A549 (cell line): ENCODE measurements at regions not wholly inside any gene's neighbourhood (a gene's known extent, or its start where the extent isn't known, plus 50 kb on each side); places are given as distances from the start of the nearest gene placed in this dataset.

Experiments used
- ATAC-seq, 2 experiments: fragments of 200-7000 bp in 1 of 2; fragments of >200 bp in 1 of 2; cut with Nextera tagmentation in 1 of 2; cut with Tn5 transposase in 1 of 2; 3 replicates each; pipeline versions ENCODE4 v1.8.0 to v1.9.1; 2018 to 2020; ENCODE audit warnings: mild to moderate bottlenecking in 1 of 2, moderate library complexity in 1 of 2
- CTCF ChIA-PET: fragments of 300-600 bp; sonication (Branson Sonifier 250); formaldehyde crosslinking; extraction: SDS; loops from one replicate; lab custom pipeline; 2021; ENCODE audit warnings: antibody characterized with exemption, inconsistent platforms; lab: Yijun Ruan, JAX
- POLR2A ChIA-PET: fragments of 350-600 bp; formaldehyde crosslinking; extraction: SDS; loops from one replicate; lab custom pipeline; 2021; ENCODE audit warnings: antibody characterized with exemption, inconsistent platforms; lab: Yijun Ruan, JAX
- DNase-seq, 2 experiments: peaks; one replicate each; pipeline versions ENCODE4 v3.0.0 to v3.0.0-alpha.2; 2011 to 2016; ENCODE audit warnings: low read depth in 1 of 2, low spot score in 1 of 2
- FAIRE-seq: peaks from 2 replicates; lab custom pipeline; 2011; peaks lifted over from hg19 to GRCh38; lab: Jason Lieb, UNC
- H3K27ac ChIP-seq, 2 experiments: fragments of >200 bp; sonication (Bioruptor Twin); formaldehyde crosslinking; 3 replicates each; pipeline ENCODE4 v1.5.1; 2016 to 2017
- H3K4me1 ChIP-seq: fragments of >200 bp; sonication (Bioruptor Twin); formaldehyde crosslinking; 3 replicates; pipeline ENCODE4 v1.6.1; 2016
- H3K4me2 ChIP-seq: fragments of >200 bp; sonication (Bioruptor Twin); formaldehyde crosslinking; 3 replicates; pipeline ENCODE4 v1.6.1; 2016
- H3K4me3 ChIP-seq: fragments of >200 bp; sonication (Bioruptor Twin); formaldehyde crosslinking; 3 replicates; pipeline ENCODE4 v1.5.1; 2016
- H3K9me3 ChIP-seq: fragments of >200 bp; sonication (Bioruptor Twin); formaldehyde crosslinking; 3 replicates; pipeline ENCODE4 v1.6.1; 2016
- BHLHE40 ChIP-seq: IDR thresholded peaks from 2 replicates; pipeline ENCODE4 v1.6.1; 2012; ENCODE audit warnings: low read depth, low read length, inconsistent platforms
- CEBPB ChIP-seq, 2 experiments: fragments of >200 bp in 1 of 2; sonication (Bioruptor Twin) in 1 of 2; formaldehyde crosslinking in 1 of 2; IDR thresholded peaks; 2 replicates each; pipeline ENCODE4 v1.6.1; 2012 to 2016
- CHD4 ChIP-seq: fragments of 200-600 bp; sonication (generic); IDR thresholded peaks from 2 replicates; pipeline ENCODE4 v1.6.1; 2016; ENCODE audit warnings: antibody characterized with exemption, mild to moderate bottlenecking, borderline replicate concordance
- EP300 ChIP-seq, 2 experiments: fragments of >200 bp; sonication (Bioruptor Twin); formaldehyde crosslinking; IDR thresholded peaks; 2 replicates in 1 of 2; 3 replicates in 1 of 2; pipeline ENCODE4 v1.6.1; 2016 to 2017
- ESRRA ChIP-seq: fragments of 150-350 bp; IDR thresholded peaks from 2 replicates; pipeline ENCODE4 v1.6.1; 2014; ENCODE audit warnings: mild to moderate bottlenecking, low read length, borderline replicate concordance
- FOSL2 ChIP-seq, 2 experiments: fragments of 450-650 bp in 1 of 2; fragments of >200 bp in 1 of 2; sonication (Bioruptor Twin) in 1 of 2; formaldehyde crosslinking; IDR thresholded peaks; 2 replicates each; pipeline versions ENCODE4 v1.5.0 to v1.6.1; 2016 to 2020; ENCODE audit warnings: mild to moderate bottlenecking in 1 of 2, moderate library complexity in 1 of 2
- GATA3 ChIP-seq: IDR thresholded peaks from 2 replicates; pipeline ENCODE4 v1.6.1; 2012; ENCODE audit warnings: borderline replicate concordance
- HEYL ChIP-seq: fragments of 250-450 bp; sonication (Bioruptor Pico); IDR thresholded peaks from 2 replicates; pipeline ENCODE4 v1.8.0; 2021; ENCODE audit warnings: mild to moderate bottlenecking, moderate library complexity
- HOXA7 ChIP-seq: fragments of 250-450 bp; sonication (Bioruptor Pico); IDR thresholded peaks from 2 replicates; pipeline ENCODE4 v1.5.0; 2020; ENCODE audit warnings: mild to moderate bottlenecking, moderate library complexity
- HOXB13 ChIP-seq: fragments of 250-450 bp; sonication (Bioruptor Pico); IDR thresholded peaks from 2 replicates; pipeline ENCODE4 v1.5.0; 2020; ENCODE audit warnings: low read depth, mild to moderate bottlenecking, moderate library complexity
- HOXB5 ChIP-seq: fragments of 250-450 bp; sonication (Bioruptor Pico); IDR thresholded peaks from 2 replicates; pipeline ENCODE4 v1.5.0; 2020; ENCODE audit warnings: mild to moderate bottlenecking, moderate library complexity
- JUNB ChIP-seq: fragments of >200 bp; sonication (Bioruptor Twin); formaldehyde crosslinking; IDR thresholded peaks from 2 replicates; pipeline ENCODE4 v1.6.1; 2016
- KDM5A ChIP-seq: fragments of 200-600 bp; sonication (generic); IDR thresholded peaks from 2 replicates; pipeline ENCODE4 v1.6.1; 2016; ENCODE audit warnings: antibody characterized with exemption, mild to moderate bottlenecking
- MAFK ChIP-seq: fragments of 450-650 bp; IDR thresholded peaks from 2 replicates; pipeline ENCODE4 v1.6.1; 2014; ENCODE audit not compliant: partially characterized antibody
- NFE2L2 ChIP-seq: fragments of 150-350 bp; conservative IDR thresholded peaks from 2 replicates; pipeline ENCODE4 v1.6.1; 2014; ENCODE audit warnings: low read length
- RFX5 ChIP-seq: fragments of 450-650 bp; IDR thresholded peaks from 2 replicates; pipeline ENCODE4 v1.7.1; 2014; ENCODE audit warnings: antibody characterized with exemption, mild to moderate bottlenecking, moderate library complexity
- SREBF2 ChIP-seq: fragments of 450-650 bp; IDR thresholded peaks from 2 replicates; pipeline ENCODE4 v1.6.1; 2014; ENCODE audit warnings: mild to moderate bottlenecking, moderate library complexity
- TP53 ChIP-seq: fragments of 250-450 bp; sonication (Bioruptor Pico); IDR thresholded peaks from 2 replicates; pipeline ENCODE4 v1.5.0; 2021; ENCODE audit warnings: mild to moderate bottlenecking, moderate library complexity
- USF2 ChIP-seq: fragments of 450-650 bp; IDR thresholded peaks from 2 replicates; pipeline ENCODE4 v1.6.1; 2014; ENCODE audit warnings: antibody characterized with exemption
- ZFP36 ChIP-seq: fragments of 450-650 bp; IDR thresholded peaks from 2 replicates; pipeline ENCODE4 v1.6.1; 2014; ENCODE audit warnings: borderline replicate concordance; ENCODE audit not compliant: partially characterized antibody
- WGBS: methylation state at CpG from one replicate; pipeline ENCODE4 v1.1.6; 2017; ENCODE audit errors: missing lambda C conversion rate; 5-methylcytosine and 5-hydroxymethylcytosine counted together
- TF ChIP-seq, protein P1 (sequence below): IDR thresholded peaks from 2 replicates; pipeline ENCODE4 v1.6.1; 2012
- TF ChIP-seq, protein P2 (sequence below): fragments of >200 bp; sonication (Bioruptor Twin); formaldehyde crosslinking; IDR thresholded peaks from 2 replicates; pipeline ENCODE4 v1.6.1; 2016
- TF ChIP-seq, protein P3 (sequence below): fragments of 200-600 bp; sonication (generic); IDR thresholded peaks from 2 replicates; pipeline ENCODE4 v1.6.1; 2016; ENCODE audit warnings: antibody characterized with exemption, mild to moderate bottlenecking, moderate library complexity
- TF ChIP-seq, protein P4 (sequence below): fragments of >200 bp; sonication (Bioruptor Twin); formaldehyde crosslinking; IDR thresholded peaks from 3 replicates; pipeline ENCODE4 v1.5.1; 2016
- TF ChIP-seq, protein P5 (sequence below): fragments of >200 bp; sonication (Bioruptor Twin); formaldehyde crosslinking; IDR thresholded peaks from 3 replicates; pipeline ENCODE4 v1.6.1; 2016

DNA sequence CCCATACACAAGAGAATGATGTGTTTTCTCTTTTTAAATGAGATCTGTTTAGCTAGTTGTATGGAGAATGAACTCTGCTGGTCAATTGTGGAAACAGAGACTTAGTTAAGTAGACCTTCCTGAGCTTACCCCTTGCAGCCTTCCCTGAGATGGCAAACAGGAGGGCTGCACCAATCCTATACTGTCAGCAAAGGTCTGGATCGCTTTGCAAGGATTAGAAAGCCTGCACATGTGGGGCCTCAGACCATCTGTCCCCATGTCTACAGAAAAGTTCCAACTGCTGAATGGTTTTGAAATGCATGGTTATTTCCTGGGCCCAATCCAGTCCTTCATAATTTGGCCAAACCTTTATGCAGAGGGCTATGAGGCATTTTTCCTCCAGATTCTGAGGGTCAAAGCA lies 183.9 kb upstream of the SLC10A2 start:
- CTCF ChIA-PET, result no interaction called here
- ATAC-seq (no peak), DNase-seq (no peak), FAIRE-seq (no peak)
- Histone ChIP-seq H3K4me1 (no peaks in the 10 kb centered on the region), H3K4me3 (no peak overlapping the region), H3K27ac (no peak overlapping the region), H3K9me3 (no peaks in the 10 kb centered on the region), H3K4me2 (no peak overlapping the region)
- TF ChIP-seq NFE2L2, result no peak
- POLR2A ChIA-PET, result no interaction called here
- WGBS, result 14% methylated on average over 1 of the region's 1 CpG

DNA sequence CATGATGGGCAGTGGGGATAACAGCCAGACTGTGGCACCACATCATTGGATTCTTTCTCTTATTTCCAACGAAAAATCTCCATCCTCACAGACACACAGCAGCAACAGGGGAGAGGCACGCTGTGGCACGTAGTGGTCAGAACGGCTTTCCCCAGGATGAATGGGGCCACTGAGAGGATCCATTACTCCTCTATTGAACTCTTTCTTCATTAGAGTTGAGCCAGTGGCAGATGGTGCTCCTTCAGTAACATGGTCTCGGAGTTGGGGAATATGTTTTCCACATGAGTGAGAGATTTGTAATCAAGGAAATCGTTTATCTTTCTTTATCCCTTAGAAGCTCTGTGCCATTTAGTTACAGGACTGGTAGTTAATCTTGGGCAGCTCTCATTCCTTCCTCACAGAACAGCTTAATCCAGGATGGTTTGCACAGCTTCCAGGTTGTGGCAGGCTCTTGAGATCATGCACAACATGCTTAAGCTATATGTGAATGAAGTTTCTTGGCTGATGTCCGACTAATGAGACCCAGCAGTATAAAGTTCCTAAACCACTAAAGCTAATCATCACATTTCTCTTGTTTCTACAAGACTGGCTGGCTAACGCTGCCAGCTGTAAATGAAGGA lies 180.5 kb upstream of the SLC10A2 start:
- POLR2A ChIA-PET, result no interaction called here
- DNase-seq (no peak), ATAC-seq (no peak), FAIRE-seq (no peak)
- Histone ChIP-seq H3K27ac (no peak overlapping the region), H3K4me1 (no peaks in the 10 kb centered on the region), H3K4me3 (no peak overlapping the region), H3K4me2 (no peak overlapping the region), H3K9me3 (no peaks in the 10 kb centered on the region)
- TF ChIP-seq FOSL2 (IDR thresholded peaks at IDR 0.05) (no peak), FOSL2 (CRISPR knock-in tag; IDR thresholded peaks at IDR 0.05) (no peak), USF2 (no peak), TP53 (CRISPR knock-in tag) (no peak), HOXB13 (CRISPR knock-in tag) (no peak), RFX5 (no peak), HEYL (CRISPR knock-in tag) (no peak), HOXA7 (CRISPR knock-in tag) (no peak), JUNB (no peak), BHLHE40 (no peak), CEBPB (IDR thresholded peaks at IDR 0.05) (no peak), MAFK (no peak), HOXB5 (CRISPR knock-in tag) (no peak), NFE2L2 (no peak)
- TF ChIP-seq, protein P1, sequence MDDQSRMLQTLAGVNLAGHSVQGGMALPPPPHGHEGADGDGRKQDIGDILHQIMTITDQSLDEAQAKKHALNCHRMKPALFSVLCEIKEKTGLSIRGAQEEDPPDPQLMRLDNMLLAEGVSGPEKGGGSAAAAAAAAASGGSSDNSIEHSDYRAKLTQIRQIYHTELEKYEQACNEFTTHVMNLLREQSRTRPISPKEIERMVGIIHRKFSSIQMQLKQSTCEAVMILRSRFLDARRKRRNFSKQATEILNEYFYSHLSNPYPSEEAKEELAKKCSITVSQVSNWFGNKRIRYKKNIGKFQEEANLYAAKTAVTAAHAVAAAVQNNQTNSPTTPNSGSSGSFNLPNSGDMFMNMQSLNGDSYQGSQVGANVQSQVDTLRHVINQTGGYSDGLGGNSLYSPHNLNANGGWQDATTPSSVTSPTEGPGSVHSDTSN, result no peak
- TF ChIP-seq, protein P2, sequence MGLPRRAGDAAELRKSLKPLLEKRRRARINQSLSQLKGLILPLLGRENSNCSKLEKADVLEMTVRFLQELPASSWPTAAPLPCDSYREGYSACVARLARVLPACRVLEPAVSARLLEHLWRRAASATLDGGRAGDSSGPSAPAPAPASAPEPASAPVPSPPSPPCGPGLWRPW, result no peak
- WGBS, result 7% methylated on average over 8 of the region's 8 CpGs
- CTCF ChIA-PET, result no interaction called here

- 16% methylated on average over 3 of the region's 3 CpGs for WGBS
- ATAC-seq (no peak), DNase-seq (no peak), FAIRE-seq (no peak)
- ChIA-PET CTCF (no interaction called here), POLR2A (no interaction called here)
- H3K4me3 ChIP-seq, result no peak overlapping the region
- no peaks in the 10 kb centered on the region for H3K4me1 ChIP-seq
- no peak overlapping the region for H3K27ac ChIP-seq
- no peak overlapping the region for H3K4me2 ChIP-seq
- H3K9me3 ChIP-seq, result no peaks in the 10 kb centered on the region
- TF ChIP-seq, protein P3, sequence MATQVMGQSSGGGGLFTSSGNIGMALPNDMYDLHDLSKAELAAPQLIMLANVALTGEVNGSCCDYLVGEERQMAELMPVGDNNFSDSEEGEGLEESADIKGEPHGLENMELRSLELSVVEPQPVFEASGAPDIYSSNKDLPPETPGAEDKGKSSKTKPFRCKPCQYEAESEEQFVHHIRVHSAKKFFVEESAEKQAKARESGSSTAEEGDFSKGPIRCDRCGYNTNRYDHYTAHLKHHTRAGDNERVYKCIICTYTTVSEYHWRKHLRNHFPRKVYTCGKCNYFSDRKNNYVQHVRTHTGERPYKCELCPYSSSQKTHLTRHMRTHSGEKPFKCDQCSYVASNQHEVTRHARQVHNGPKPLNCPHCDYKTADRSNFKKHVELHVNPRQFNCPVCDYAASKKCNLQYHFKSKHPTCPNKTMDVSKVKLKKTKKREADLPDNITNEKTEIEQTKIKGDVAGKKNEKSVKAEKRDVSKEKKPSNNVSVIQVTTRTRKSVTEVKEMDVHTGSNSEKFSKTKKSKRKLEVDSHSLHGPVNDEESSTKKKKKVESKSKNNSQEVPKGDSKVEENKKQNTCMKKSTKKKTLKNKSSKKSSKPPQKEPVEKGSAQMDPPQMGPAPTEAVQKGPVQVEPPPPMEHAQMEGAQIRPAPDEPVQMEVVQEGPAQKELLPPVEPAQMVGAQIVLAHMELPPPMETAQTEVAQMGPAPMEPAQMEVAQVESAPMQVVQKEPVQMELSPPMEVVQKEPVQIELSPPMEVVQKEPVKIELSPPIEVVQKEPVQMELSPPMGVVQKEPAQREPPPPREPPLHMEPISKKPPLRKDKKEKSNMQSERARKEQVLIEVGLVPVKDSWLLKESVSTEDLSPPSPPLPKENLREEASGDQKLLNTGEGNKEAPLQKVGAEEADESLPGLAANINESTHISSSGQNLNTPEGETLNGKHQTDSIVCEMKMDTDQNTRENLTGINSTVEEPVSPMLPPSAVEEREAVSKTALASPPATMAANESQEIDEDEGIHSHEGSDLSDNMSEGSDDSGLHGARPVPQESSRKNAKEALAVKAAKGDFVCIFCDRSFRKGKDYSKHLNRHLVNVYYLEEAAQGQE, result no peak
- TF ChIP-seq SREBF2 (no peak), ZFP36 (no peak), ESRRA (no peak), EP300 (IDR thresholded peaks at IDR 0.05) (no peak), KDM5A (no peak), GATA3 (no peak), CHD4 (no peak), JUNB (no peak), NFE2L2 (no peak)
- TF ChIP-seq, protein P2, result no peak
- TF ChIP-seq, protein P4, sequence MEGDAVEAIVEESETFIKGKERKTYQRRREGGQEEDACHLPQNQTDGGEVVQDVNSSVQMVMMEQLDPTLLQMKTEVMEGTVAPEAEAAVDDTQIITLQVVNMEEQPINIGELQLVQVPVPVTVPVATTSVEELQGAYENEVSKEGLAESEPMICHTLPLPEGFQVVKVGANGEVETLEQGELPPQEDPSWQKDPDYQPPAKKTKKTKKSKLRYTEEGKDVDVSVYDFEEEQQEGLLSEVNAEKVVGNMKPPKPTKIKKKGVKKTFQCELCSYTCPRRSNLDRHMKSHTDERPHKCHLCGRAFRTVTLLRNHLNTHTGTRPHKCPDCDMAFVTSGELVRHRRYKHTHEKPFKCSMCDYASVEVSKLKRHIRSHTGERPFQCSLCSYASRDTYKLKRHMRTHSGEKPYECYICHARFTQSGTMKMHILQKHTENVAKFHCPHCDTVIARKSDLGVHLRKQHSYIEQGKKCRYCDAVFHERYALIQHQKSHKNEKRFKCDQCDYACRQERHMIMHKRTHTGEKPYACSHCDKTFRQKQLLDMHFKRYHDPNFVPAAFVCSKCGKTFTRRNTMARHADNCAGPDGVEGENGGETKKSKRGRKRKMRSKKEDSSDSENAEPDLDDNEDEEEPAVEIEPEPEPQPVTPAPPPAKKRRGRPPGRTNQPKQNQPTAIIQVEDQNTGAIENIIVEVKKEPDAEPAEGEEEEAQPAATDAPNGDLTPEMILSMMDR, result no peak
- TF ChIP-seq, protein P5, sequence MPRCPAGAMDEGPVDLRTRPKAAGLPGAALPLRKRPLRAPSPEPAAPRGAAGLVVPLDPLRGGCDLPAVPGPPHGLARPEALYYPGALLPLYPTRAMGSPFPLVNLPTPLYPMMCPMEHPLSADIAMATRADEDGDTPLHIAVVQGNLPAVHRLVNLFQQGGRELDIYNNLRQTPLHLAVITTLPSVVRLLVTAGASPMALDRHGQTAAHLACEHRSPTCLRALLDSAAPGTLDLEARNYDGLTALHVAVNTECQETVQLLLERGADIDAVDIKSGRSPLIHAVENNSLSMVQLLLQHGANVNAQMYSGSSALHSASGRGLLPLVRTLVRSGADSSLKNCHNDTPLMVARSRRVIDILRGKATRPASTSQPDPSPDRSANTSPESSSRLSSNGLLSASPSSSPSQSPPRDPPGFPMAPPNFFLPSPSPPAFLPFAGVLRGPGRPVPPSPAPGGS, result no peak
Measured at GRCh38 chr13:103243495-103243894, 177.3 kb upstream of the SLC10A2 start.
